K562 (cell line): ENCODE measurements at regions not wholly inside any gene's neighbourhood (a gene's known extent, or its start where the extent isn't known, plus 50 kb on each side); places are given as distances from the start of the nearest gene placed in this dataset.

Experiments
- ATAC-seq: fragments of 200-7000 bp; cut with Tn5 transposase; 3 replicates; pipeline ENCODE4 v1.9.1; 2020; ENCODE audit warnings: moderate library complexity
- BruUV-seq: library from RNA; stranded (reverse); fragments of 400-500 nt; replicated peaks from 2 replicates; lab custom pipeline; 2021; lab: Mats Ljungman, UMichigan
- CTCF ChIA-PET: fragments of 300-600 bp; formaldehyde crosslinking; extraction: SDS; loops from one replicate; lab custom pipeline; 2021; ENCODE audit warnings: low intra/inter-chr PET ratio; lab: Yijun Ruan, JAX
- POLR2A ChIA-PET: fragments of 300-600, 350-650 bp; sonication (Branson Sonifier 250); formaldehyde crosslinking; extraction: SDS; loops from one replicate; lab custom pipeline; 2021; ENCODE audit warnings: antibody characterized with exemption, inconsistent platforms; lab: Yijun Ruan, JAX
- DNase-seq, 4 experiments: peaks; one replicate each; pipeline versions ENCODE4 v3.0.0 to v3.0.0-alpha.2; 2011 to 2018; ENCODE audit warnings: low spot score in 3 of 4, mixed read lengths in 3 of 4; ENCODE audit errors: extremely low read depth in 1 of 4
- FAIRE-seq: peaks from 2 replicates; lab custom pipeline; 2011; peaks lifted over from hg19 to GRCh38; lab: Jason Lieb, UNC
- H2AFZ ChIP-seq: 2 replicates; pipeline ENCODE4 v1.6.0; 2011; ENCODE audit warnings: low read depth, low read length, control low read depth, inconsistent platforms
- H3K27ac ChIP-seq: fragments of 200-600 bp; 3 replicates; pipeline ENCODE4 v1.8.0; 2011; ENCODE audit warnings: low read depth, mild to moderate bottlenecking, control low read depth, inconsistent platforms, low read length, moderate library complexity, mixed read lengths; ENCODE audit errors: extremely low read depth
- H3K27me3 ChIP-seq, 2 experiments: fragments of 300-600 bp in 1 of 2; 2 replicates in 1 of 2; 3 replicates in 1 of 2; pipeline versions ENCODE4 v1.6.0 to v1.8.0; 2011; ENCODE audit warnings: inconsistent platforms in 2 of 2, low read length in 2 of 2, mild to moderate bottlenecking in 1 of 2, mixed read lengths in 1 of 2, moderate library complexity in 1 of 2; ENCODE audit not compliant: control insufficient read depth in 2 of 2, insufficient read depth in 2 of 2
- H3K36me3 ChIP-seq: fragments of 300-600 bp; 3 replicates; pipeline ENCODE4 v1.8.0; 2011; ENCODE audit warnings: mild to moderate bottlenecking, low read length, inconsistent platforms; ENCODE audit not compliant: control insufficient read depth, insufficient read depth
- H3K4me1 ChIP-seq, 2 experiments: fragments of 200-600 bp in 1 of 2; replicated peaks in 1 of 2; 2 replicates in 1 of 2; 3 replicates in 1 of 2; pipeline versions ENCODE4 v1.5.1 to v1.8.0; 2011; ENCODE audit warnings: inconsistent platforms in 2 of 2, low read length in 2 of 2, mild to moderate bottlenecking in 1 of 2, mixed read lengths in 1 of 2, moderate library complexity in 1 of 2; ENCODE audit not compliant: control insufficient read depth in 2 of 2, insufficient read depth in 2 of 2
- H3K4me2 ChIP-seq: 2 replicates; pipeline ENCODE4 v1.6.1; 2011; ENCODE audit warnings: low read length, control low read depth, inconsistent platforms, mixed read lengths; ENCODE audit not compliant: insufficient read depth
- H3K4me3 ChIP-seq: fragments of 200-600 bp; sonication (generic), shearing (Covaris generic); 2 replicates; pipeline ENCODE4 v1.5.1; 2016; ENCODE audit warnings: control low read depth, inconsistent platforms
- H3K79me2 ChIP-seq: fragments of 200-600 bp; 3 replicates; pipeline ENCODE4 v1.8.0; 2011; ENCODE audit warnings: low read length, inconsistent platforms; ENCODE audit not compliant: control insufficient read depth, insufficient read depth
- H3K9ac ChIP-seq, 2 experiments: 2 replicates each; pipeline versions ENCODE4 v1.6.0 to v1.6.1; 2011; ENCODE audit warnings: low read depth in 2 of 2, low read length in 2 of 2, control low read depth in 1 of 2, inconsistent platforms in 1 of 2, mild to moderate bottlenecking in 1 of 2, mixed read lengths in 1 of 2; ENCODE audit not compliant: insufficient read depth in 1 of 2
- H3K9me1 ChIP-seq: one replicate; pipeline ENCODE4 v1.6.0; 2011; ENCODE audit warnings: inconsistent platforms, mild to moderate bottlenecking, low read length, moderate library complexity; ENCODE audit not compliant: control insufficient read depth, insufficient read depth
- H3K9me3 ChIP-seq: replicated peaks from 2 replicates; pipeline ENCODE4 v1.5.1; 2011; ENCODE audit warnings: low read depth, low read length, inconsistent platforms; ENCODE audit not compliant: control insufficient read depth, insufficient read depth
- H4K20me1 ChIP-seq: replicated peaks from 2 replicates; pipeline ENCODE4 v1.6.1; 2011; ENCODE audit warnings: low read length, inconsistent platforms, mixed read lengths; ENCODE audit not compliant: control insufficient read depth, insufficient read depth
- BCOR ChIP-seq: fragments of 450-650 bp; IDR thresholded peaks from 2 replicates; pipeline ENCODE4 v1.6.1; 2016
- ERF ChIP-seq: fragments of 450-650 bp; formaldehyde crosslinking; IDR thresholded peaks from 2 replicates; pipeline ENCODE4 v1.4.0; 2020; ENCODE audit warnings: mild to moderate bottlenecking, mixed read lengths
- HBP1 ChIP-seq: fragments of 450-650 bp; formaldehyde crosslinking; IDR thresholded peaks from 2 replicates; pipeline ENCODE4 v1.4.0; 2022; ENCODE audit warnings: missing genetic modification characterization
- HNRNPK ChIP-seq: fragments of 200-400 bp; formaldehyde crosslinking; IDR thresholded peaks from one replicate; pipeline ENCODE4 v1.6.1; 2018; ENCODE audit warnings: mild to moderate bottlenecking, low read depth, low read length; ENCODE audit not compliant: poor library complexity, severe bottlenecking
- MYBL2 ChIP-seq, 2 experiments: fragments of 450-650 bp in 1 of 2; sonication (generic) in 1 of 2; formaldehyde crosslinking in 1 of 2; IDR thresholded peaks; 2 replicates each; pipeline versions ENCODE4 v1.6.1 to v1.8.1; 2017 to 2022; ENCODE audit warnings: borderline replicate concordance in 1 of 2, inconsistent platforms in 1 of 2, low read depth in 1 of 2, mild to moderate bottlenecking in 1 of 2, missing genetic modification reagents in 1 of 2, moderate library complexity in 1 of 2
- PHF21A ChIP-seq: fragments of 450-650 bp; IDR thresholded peaks from 2 replicates; pipeline ENCODE4 v1.6.1; 2017; ENCODE audit warnings: low read depth, borderline replicate concordance
- PRMT5 ChIP-seq: sonication (generic); formaldehyde crosslinking; IDR thresholded peaks from 2 replicates; pipeline ENCODE4 v1.5.0; 2020; ENCODE audit warnings: missing genetic modification reagents
- PTBP1 ChIP-seq: fragments of 200-400 bp; formaldehyde crosslinking; IDR thresholded peaks from 2 replicates; pipeline ENCODE4 v1.6.1; 2017; ENCODE audit warnings: low read depth, low read length
- RFX7 ChIP-seq: fragments of 250-450 bp; sonication (Bioruptor Pico); IDR thresholded peaks from 2 replicates; pipeline ENCODE4 v1.5.1; 2021; ENCODE audit warnings: mild to moderate bottlenecking
- SAFB2 ChIP-seq: fragments of 200-400 bp; formaldehyde crosslinking; IDR thresholded peaks from 2 replicates; pipeline ENCODE4 v1.6.1; 2018; ENCODE audit warnings: borderline replicate concordance, low read length, low read depth, moderate library complexity; ENCODE audit not compliant: severe bottlenecking
- ZFP36 ChIP-seq: fragments of 150-350 bp; IDR thresholded peaks from 2 replicates; pipeline ENCODE4 v1.6.1; 2018; ENCODE audit warnings: low read length, low read depth; ENCODE audit not compliant: partially characterized antibody
- ZHX1 ChIP-seq: fragments of 150-350 bp; conservative IDR thresholded peaks from 2 replicates; pipeline ENCODE4 v1.6.1; 2014; ENCODE audit warnings: low read length
- ZNF24 ChIP-seq: fragments of 450-650 bp; IDR thresholded peaks from 2 replicates; pipeline ENCODE4 v1.6.1; 2016
- ZNF431 ChIP-seq: sonication (generic); formaldehyde crosslinking; IDR thresholded peaks from 2 replicates; pipeline ENCODE4 v1.8.0; 2022; ENCODE audit warnings: mild to moderate bottlenecking, missing genetic modification reagents
- WGBS: fragments of 100-300 bp; shearing (Covaris generic); methylation state at CpG from one replicate; pipeline ENCODE4 v1.1.6; 2016; ENCODE audit warnings: low coverage, mixed read lengths; ENCODE audit not compliant: insufficient coverage; ENCODE audit errors: missing lambda C conversion rate; 5-methylcytosine and 5-hydroxymethylcytosine counted together
- in situ Hi-C: fragments of 300-500 bp; cut with MboI; formaldehyde crosslinking; loops from 4 replicates; pipeline ENCODE4 v1.15.0; 2018; ENCODE audit warnings: inconsistent platforms, mixed read lengths
- intact Hi-C: fragments of 100-400 bp; cut with micrococcal nuclease; formaldehyde crosslinking; loops from 2 replicates; pipeline ENCODE4 v1.14.2; 2022

- Histone ChIP-seq H3K9me3 (no peaks in the 10 kb centered on the region), H2AFZ (no peak overlapping the region), H3K4me1 (no peaks in the 10 kb centered on the region), H3K9ac (no peak overlapping the region), H3K4me2 (no peak overlapping the region), H4K20me1 (no peaks in the 10 kb centered on the region), H3K4me3 (no peak overlapping the region), H3K36me3 (no peaks in the 10 kb centered on the region), H3K27ac (no peak overlapping the region), H3K9me1 (no peaks in the 10 kb centered on the region), H3K79me2 (no peaks in the 10 kb centered on the region), H3K27me3 (no peaks in the 10 kb centered on the region)
- ATAC-seq (no peak), DNase-seq (no peak), FAIRE-seq (no peak)
- WGBS = 2% methylated on average over 4 of the region's 4 CpGs
- ChIA-PET CTCF (no interaction called here), POLR2A (interaction anchor here (0.7 kb wide), 1 partner anchor 145 kb away, joined by 3 read pairs; no protein-coding TSS in a partner anchor)
- no peak for TF ChIP-seq ZNF431 (CRISPR knock-in tag)
- TF ChIP-seq BCOR = no peak
- TF ChIP-seq MYBL2 (IDR thresholded peaks at IDR 0.05; ENCODE audit: low read depth) = no peak
- no peak for TF ChIP-seq MYBL2 (CRISPR knock-in tag; IDR thresholded peaks at IDR 0.05; ENCODE audit: borderline replicate concordance)
- no peak for TF ChIP-seq PTBP1
- TF ChIP-seq ZFP36 = no peak
- intact Hi-C loops = no loop called here
- in situ Hi-C loops = no loop called here
- no TSS peak for BruUV-seq
Measured at GRCh38 chr11:23278121-23278520, 417.8 kb upstream of the CCDC179 start.

GRCh38 chr11:23280088-23280487 is 419.8 kb upstream of the CCDC179 start:
- CTCF ChIA-PET = no interaction called here
- TF ChIP-seq HNRNPK (no peak), RFX7 (no peak), ERF (CRISPR knock-in tag) (no peak), ZHX1 (no peak), SAFB2 (no peak), PHF21A (no peak), HBP1 (CRISPR knock-in tag) (no peak), PRMT5 (no peak), ZNF24 (no peak)

More at GRCh38 chr11:23280088-23280487, 419.8 kb upstream of the CCDC179 start:
- no peaks in the 10 kb centered on the region for H4K20me1 ChIP-seq
- H3K9me3 ChIP-seq = no peaks in the 10 kb centered on the region
- no peak overlapping the region for H2AFZ ChIP-seq
- FAIRE-seq = no peak
- intact Hi-C loops (no loop called here), in situ Hi-C loops (no loop called here)
- no peaks in the 10 kb centered on the region for H3K79me2 ChIP-seq
- no peak for ATAC-seq
- H3K9ac ChIP-seq = no peak overlapping the region
- no TSS peak for BruUV-seq
- H3K4me1 ChIP-seq = no peaks in the 10 kb centered on the region
- no peaks in the 10 kb centered on the region for H3K36me3 ChIP-seq
- WGBS = 0% methylated on average over 2 of the region's 2 CpGs
- H3K27ac ChIP-seq = no peak overlapping the region
- no peaks in the 10 kb centered on the region for H3K9me1 ChIP-seq
- no peak for DNase-seq
- no peak overlapping the region for H3K4me2 ChIP-seq
- H3K27me3 ChIP-seq = no peaks in the 10 kb centered on the region
- no peak overlapping the region for H3K4me3 ChIP-seq
- POLR2A ChIA-PET = no interaction called here
